ENCODE measurements at regions not wholly inside any gene's neighbourhood (a gene's known extent, or its start where the extent isn't known, plus 50 kb on each side); places are given as distances from the start of the nearest gene placed in this dataset.
"Not testable (repeated sequence)": the region's sequence is repeated elsewhere in the genome, so short reads cannot be mapped to it uniquely, and the experiment has no call there.

DNA sequence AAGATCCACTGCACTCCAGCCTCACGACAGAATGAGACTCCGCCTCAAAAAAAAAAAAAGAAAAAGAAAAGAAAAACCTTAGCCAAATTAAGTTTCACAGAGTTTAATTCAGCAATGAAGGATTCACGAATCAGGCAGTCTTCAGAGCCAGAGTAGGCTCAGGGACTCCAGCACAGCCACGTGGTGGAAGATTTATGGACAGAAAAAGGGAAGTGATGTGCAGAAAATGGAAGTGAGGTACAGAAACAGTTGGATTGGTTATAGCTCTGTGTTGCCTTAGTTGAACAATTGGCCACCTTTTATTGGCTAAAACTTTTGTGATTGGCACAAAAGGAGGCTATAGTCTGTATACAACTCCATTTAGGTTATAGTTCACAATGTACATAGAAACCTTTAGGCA, 256.6 kb downstream of the HS3ST3B1 start:
- no peak for DNase-seq (ENCODE audit: low read depth in 2 of 2)

DNA sequence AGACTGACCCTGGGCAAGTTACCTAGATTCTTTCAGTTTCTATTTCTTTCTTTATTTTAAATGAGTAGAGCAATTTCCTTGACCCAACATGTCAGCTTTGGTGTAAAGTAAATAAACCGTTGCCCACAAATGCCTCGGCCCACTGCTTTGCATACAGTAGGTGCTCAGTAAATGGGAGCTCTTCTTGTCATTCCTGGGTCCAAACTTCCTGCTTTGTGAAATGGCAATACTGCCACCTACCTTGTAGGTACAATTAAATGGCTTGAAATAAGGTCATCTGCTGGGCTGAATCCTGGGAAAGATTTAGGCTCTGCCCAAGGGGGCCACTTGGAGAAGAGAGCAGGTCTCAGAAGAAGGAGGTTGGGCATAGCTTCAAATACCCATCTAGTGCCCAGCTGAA, 253.0 kb downstream of the HS3ST3B1 start:
- no peak for DNase-seq (ENCODE audit: low read depth in 2 of 2)

DNA sequence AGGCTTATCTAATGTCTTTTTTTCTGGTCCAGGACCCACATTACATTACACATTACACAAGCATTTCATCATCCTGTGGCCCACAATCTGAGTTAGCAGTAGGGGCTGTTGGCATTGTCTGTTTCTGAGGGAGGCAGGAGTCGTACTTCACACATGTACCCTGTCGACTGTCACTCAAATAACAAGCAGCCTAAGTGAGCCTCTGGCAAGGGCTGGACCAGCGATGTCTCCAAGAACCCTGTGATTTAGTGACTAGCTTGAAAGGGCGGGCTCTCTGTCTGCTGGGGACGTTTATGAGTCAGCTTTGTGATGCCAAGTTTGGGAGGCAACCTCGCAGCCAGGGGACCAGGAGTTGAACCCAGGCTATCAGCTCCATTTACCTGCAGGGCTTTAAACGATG, 251.4 kb downstream of the HS3ST3B1 start:
- DNase-seq (ENCODE audit: low read depth in 2 of 2), result no peak

DNA sequence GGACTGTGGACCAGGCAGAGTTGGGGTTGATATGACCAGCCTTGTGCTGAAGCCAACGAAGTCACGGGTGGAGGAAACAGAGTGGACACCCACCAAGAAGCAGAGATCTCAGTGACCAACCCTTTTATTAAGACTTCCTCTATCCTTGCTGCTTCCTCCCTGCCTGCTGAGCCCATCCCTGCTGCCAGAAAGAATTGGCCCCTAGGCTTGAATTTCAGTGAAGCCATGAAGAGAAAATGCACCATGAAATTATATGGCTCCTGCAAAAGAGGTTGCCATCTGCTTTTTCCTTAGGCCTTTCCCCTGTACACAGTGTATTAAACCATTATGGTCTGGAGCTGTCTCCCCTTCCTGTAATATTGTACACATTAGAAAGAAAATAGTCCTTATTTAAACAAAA, 246.7 kb downstream of the HS3ST3B1 start:
- no peak for DNase-seq (ENCODE audit: low read depth in 2 of 2)

DNA sequence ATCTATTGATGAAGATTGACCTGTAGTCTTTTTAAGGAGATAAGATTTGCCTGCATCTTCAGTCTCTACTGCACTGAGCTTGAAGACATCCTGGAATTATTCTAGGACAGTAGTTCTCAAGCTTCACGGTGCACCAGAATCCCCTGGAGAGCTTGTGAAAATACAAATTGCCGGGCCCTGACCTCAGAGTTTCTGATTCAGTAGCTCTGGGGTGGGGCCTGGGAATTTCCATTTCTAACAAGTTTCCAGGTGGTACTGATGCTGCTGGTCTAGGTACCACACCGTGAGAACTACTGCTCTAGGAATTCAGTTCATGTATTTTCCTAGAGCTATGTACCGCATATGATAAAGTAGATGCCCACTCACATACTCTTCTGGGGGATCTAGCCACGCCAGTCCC, 246.1 kb downstream of the HS3ST3B1 start:
- no peak for DNase-seq (ENCODE audit: low read depth in 2 of 2)

DNA sequence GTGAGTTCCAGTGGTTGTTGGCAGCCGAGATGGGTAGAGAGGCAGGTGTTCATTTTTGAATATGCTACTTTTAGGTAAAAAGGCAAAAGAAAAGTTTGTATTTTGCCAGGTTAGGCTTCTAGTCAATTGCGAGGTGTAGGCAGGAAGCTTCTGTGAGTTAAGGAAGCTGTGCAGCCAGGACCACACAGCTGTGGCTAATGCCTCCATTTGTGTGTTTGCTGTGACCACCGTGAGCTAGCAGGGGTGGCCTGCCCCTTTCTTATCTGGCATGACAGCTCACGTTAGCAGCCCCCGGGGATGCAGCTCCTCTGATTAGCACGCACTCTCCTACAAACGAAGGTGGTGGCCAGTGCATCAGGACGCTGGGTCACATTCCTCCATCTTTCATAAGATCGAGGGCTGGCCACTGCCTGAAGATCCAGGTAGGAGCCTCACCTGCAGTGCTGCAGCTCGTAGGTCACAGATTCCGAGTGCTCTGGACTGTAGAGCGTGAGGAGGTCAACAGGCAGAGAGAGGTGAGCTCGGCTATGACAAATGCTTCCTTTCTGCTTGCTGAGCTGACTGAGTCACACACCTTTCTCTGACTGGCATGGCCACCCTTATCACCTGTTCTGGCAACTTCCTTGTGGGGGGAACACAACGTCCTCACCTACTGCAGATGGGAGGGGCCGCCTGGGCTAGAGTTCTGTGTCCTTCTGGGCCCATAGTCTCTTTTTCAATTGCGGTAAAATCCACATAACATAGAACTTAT, 244.4 kb downstream of the HS3ST3B1 start:
- no peak for DNase-seq (ENCODE audit: low read depth in 2 of 2)

DNA sequence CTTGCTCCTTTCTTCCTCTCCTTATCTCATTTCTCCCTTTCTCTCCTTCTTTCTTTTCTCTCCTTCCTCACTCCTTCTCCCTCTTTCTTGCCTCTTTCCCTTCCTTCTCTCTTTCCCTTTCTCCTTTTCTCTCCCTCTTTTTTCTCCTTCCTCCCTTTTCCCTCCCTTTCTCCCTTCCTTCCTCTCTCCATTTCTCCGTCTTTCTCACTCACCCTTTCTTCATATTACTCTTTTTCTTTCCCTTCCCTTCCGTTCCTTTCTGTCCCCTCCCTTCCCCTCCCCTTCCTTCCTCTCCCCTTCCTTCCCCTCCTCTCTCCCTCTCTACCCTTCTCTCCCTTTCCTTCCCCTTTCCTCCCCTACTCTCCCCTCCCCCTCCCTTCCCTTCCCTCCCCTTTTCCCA, 240.8 kb downstream of the HS3ST3B1 start:
- no peak for DNase-seq (ENCODE audit: low read depth in 2 of 2)

DNA sequence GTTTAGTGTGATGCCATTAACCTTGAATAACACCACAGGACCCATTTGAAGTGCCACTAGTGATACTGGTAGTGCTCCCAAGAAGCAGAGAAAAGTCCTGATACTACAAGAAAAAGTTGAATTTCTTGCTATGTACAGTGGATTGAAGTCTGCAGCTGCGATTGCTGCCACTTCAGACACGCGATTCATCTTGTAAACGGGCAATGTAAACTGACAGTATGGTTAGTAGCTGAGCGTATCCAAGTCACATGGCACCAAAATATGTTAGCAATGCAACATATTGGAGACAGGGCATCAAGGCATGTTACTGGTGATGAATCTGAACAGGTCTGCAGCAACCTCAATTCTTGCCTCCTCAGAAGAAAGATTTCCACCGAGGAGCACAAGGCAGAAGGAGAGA, 238.9 kb downstream of the HS3ST3B1 start:
- DNase-seq (ENCODE audit: low read depth in 2 of 2), result no peak

DNA sequence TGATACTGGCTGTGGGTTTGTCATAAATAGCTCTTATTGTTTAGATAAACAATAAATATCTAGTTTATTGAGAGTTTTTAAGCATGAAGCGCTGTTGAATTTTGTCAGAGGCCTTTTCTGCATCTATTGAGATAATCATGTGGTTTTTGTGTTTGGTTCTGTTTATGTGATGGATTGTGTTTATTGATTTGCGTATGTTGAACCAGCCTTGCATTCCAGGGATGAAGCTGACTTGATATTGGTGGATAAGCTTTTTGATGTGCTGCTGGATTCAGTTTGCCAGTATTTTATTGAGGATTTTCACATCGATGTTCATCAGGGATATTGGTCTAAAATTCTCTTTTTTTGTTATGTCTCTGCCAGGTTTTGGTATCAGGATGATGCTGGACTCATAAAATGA, 231.4 kb downstream of the HS3ST3B1 start:
- not testable (repeated sequence) for DNase-seq (ENCODE audit: low read depth in 2 of 2)

DNA sequence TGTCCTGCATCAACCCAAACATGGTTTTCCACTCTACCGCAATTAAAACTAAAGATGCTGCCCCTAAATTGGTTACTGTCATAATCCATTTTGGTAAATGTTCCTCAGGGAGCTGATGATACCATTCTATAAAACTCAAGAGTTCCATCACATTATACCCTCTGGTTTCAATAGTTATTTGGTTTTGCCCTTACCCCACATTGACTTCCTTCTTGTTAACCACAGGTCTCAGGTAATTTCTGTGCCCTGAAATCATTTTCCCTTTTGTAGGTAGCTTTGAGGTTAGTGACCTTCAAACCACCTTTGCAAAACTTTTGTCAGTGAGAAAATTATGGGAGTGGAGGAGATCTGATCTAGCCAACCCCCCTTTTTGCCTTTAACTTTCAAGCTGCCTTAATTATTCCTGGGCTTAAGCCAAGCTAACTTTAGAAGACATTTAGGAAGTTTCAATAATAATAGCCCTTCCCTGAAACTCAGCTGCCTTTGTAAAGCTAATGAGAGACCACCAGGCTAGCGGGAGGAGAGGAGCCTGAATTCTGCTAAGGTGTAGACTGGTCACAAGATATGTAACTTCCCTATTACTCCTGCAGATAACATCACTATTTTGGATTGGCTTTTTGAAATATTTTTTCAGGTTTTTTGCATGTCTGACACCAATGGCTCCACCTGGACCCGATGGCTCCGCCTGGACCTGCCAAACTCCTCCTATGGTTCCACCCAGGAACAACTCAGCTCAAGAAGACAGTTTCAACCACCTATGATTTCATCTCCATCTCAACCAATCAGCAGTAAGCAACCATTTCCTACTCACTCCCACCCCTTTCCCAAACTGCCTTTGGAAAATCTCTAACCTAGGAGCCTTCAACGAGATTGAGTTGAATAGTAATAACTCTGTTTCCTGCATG, 224.9 kb downstream of the HS3ST3B1 start:
- DNase-seq (ENCODE audit: low read depth in 2 of 2), result no peak

DNA sequence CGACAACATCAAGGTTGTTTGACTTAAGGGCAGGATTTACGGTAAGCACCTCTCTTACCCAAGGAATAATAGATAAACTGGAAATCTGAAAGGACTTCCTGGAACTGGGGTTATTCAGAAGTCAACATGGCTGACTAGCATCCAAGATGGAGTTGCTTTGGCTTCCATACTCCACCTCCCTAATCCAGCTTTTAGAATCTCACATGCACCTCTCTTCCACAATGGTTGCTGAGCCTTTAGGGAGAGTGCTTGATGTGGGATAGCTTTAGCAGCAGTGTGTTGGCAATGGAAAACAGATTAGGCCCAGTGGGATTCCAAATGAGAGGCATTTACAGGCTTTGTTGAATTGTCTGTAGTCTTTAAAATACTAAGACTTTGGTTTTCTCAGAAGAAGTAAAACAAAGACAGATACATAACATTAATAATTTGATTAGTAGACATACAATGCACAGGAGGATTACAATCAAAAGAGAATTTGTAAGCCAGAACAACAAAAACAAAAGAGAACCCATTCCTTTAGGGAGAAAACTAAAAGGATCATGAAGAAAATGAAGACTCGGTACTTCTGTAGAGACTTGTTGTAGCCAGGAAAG, 222.0 kb downstream of the HS3ST3B1 start:
- DNase-seq (ENCODE audit: low read depth in 2 of 2), result no peak

DNA sequence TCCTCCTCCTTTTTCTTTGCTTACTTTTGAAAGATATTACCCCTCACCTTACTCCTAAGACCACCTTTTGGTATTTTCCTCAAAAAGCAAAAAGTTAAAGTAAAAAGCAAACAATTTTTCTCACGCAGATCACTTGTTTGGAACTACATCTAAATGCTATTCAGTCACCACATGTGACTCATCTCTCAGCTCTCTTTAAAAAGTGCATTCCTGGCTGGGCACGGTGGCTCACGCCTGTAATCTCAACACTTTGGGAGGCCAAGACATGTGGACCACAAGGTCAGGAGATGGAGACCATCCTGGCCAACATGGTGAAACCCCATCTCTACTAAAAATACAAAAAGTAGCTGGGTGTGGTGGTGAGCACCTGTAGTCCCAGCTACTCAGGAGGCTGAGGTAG, 218.0 kb downstream of the HS3ST3B1 start:
- DNase-seq (ENCODE audit: low read depth in 2 of 2), result not testable (repeated sequence)

DNA sequence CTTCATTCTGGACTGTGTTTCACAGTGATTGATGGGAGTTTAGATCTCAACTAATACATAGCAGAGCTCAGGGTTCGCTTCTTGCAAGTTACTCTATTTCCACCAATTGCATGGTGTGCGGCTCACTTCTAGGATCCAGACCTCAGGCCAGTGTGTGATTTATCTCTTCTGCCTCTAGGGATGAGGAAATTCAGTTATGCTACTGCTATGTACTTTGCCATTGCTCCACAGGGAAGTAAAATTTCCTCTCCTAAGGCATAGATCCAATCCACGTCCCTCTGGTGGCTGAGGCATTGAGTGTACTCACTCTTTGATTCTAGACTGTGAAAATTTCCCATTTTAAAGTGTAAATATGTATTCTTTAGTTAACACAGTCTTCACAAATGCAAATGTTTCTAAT, 214.1 kb downstream of the HS3ST3B1 start:
- DNase-seq (ENCODE audit: low read depth in 2 of 2), result no peak

DNA sequence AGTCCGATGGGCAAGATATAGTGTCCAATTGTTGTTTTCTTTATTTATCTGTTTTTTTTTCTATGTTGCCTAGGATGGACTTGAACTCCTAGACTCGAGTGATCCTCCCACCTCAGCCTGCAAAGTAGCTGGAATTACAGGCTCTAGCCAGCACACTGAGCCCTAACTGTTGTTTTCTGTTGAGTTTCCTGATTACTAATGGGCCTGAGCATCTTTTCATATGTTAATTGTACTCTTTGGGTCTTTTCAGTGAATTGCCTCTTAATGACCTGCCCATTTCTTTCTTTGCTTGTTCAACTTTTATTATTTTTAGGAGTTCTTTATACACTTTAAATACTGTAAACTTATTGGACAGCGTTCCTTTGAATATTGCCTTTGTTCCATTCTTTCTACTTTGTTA, 213.0 kb downstream of the HS3ST3B1 start:
- no peak for DNase-seq (ENCODE audit: low read depth in 2 of 2)

DNA sequence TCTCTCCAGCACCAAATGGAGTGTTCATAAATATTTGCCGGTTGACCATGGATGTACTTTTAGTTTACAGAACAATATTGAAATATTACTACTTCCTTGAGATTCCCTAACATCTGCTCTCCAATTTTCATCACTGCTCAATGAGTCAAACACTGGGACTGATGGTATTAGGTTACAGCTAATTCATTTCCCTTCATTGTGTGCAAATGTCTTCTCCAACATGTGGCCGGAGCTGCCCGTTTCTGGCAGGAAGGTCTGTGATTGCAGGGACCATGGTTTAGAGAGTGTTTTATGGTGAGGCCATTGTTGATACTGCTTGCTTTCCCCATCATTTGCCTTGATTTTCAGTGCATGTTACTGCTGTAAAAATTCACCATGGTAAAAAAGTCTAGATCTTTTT, 209.3 kb downstream of the HS3ST3B1 start:
- DNase-seq (ENCODE audit: low read depth in 2 of 2), result no peak

DNA sequence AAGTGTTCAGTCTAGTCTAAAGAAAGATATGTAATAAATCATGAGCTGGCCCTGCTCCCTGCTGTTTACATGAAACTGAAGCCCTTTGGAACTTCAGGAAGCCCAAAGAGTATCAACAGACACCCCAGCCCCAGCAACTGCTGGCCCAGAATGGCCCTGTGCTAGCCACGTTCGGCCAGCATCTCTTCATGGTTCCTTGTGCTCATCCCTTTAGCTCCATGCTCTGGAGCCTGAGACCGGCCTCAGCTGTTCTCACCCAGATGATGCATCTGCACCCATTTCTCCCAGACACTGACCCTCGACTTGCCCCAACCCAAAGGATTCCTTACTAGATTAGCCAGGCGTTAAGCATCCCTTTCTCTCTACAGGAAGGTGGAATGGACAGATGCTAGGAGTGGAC, 207.3 kb downstream of the HS3ST3B1 start:
- no peak for DNase-seq (ENCODE audit: low read depth in 2 of 2)

DNA sequence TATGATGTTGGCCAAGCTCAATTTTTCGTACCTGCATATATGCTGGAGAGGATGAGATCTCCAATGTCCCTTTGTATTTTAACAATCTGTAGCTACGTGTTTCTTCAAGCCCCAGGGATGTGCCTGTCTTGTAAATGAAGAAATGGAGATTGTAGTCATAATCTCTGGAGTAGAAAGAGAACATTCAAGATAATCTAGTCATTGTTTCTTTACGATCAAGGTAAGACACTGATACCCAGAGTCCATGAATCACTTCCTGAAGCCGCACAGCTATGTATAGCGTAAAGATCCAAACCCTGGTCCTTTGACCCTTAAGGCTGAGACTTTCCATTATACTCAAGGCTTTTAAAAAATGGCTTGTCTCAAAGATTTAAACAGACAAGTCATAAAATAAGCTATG, 205.5 kb downstream of the HS3ST3B1 start:
- DNase-seq (ENCODE audit: low read depth in 2 of 2), result no peak

DNA sequence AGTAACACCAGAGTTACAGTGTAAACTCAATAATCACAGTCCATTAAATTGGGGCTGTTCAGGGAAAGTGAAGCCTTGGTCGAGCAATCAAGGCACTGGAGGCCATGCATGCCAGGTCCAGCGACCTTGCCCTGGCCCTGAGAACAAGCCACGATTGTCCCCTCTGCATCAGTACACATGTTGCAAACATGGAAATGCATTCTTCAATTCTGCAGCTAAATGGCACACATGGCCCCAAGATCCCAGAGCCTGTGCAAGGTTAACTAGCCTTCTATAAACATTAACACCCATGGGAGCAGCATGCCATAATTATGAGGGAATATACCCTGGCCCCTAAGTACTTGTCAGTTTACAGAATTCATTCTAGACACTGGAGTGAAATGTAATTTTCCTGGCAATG, 204.7 kb downstream of the HS3ST3B1 start:
- DNase-seq (ENCODE audit: low read depth in 2 of 2), result no peak

DNA sequence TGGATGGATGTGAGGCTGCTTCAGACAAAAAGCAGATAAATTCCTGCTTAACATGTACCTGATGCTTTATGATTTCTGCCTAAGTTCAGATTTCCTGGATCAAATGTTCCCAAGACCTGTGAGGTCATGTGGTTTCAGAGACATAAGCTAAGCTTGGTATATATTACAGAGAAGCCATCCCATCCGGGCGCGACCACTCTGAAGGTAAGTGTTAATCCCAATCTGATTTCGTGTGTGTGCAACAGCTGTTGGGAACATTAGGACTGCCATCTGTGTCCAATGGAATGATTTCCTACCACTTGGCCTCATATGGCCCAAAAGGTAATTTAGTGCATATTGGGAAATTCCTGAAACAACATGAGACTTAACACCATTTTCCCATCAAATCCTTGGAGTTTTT, 199.1 kb downstream of the HS3ST3B1 start:
- no peak for DNase-seq (ENCODE audit: low read depth in 2 of 2)

DNA sequence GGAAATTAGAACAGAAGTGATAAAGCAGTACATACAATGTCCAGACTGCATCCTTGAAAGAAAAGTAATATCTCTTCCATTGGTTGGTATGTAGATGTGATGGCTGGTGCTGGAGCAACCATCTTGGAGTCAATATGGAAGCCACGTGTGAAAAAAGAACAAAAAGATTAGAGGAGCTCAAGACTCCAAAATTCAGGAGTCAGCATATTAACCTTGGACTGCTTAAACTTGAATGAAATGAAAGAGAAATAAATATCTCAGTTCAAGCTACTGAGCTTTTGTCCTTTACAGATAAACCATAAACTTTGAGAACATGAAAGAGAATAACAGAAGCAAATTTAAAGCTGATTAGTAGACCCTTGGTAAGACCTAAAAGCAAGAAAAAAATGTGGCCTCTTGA, 197.9 kb downstream of the HS3ST3B1 start:
- no peak for DNase-seq (ENCODE audit: low read depth in 2 of 2)

DNA sequence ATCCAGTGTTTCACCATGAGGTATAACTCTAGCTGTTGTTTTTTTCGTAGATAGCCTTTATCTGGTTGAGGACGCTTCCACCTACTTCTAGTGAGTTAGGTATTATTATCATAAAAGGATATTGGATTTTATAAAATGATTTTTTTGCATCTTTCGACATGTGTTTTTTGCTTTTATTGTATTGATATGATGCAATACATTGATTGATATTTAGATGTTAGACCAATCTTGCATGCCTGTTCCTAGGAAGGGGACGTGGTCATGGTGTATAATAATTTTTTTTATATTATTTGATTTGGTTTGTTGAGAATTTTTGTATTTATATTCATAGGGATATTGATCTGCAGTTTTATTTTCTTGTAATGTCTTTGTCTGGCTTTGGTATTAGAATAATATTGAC, 193.3 kb downstream of the HS3ST3B1 start:
- no peak for DNase-seq (ENCODE audit: low read depth in 2 of 2)

DNA sequence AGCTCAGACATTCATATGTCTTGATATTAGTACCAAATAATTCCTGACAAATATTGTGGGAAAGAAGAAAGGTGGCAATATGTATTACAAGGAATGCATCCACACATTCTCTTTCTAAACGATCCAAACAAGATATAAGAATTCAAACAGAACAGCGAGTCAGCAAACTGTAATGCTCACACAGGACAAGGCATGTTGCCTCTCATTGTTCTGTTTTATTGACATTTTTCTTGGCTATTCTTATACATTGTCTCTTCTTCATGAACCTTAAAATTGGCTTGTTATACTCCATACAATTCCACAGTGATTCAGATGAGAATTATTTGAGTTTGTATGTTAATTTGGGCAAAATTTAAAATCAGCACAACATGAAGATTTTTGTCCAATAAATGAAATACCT, 189.1 kb downstream of the HS3ST3B1 start:
- DNase-seq (ENCODE audit: low read depth in 2 of 2), result no peak
